Urothelium cell line (cell line): ENCODE measurements at regions not wholly inside any gene's neighbourhood (a gene's known extent, or its start where the extent isn't known, plus 50 kb on each side); places are given as distances from the start of the nearest gene placed in this dataset.
A peak's percentile ranks its signal among the peaks of the same experiment; 100 is the strongest.
"Not testable (repeated sequence)": the region's sequence is repeated elsewhere in the genome, so short reads cannot be mapped to it uniquely, and the experiment has no call there.

Experiments used
- DNase-seq: peaks from one replicate; pipeline ENCODE4 v3.0.0; 2011; ENCODE audit warnings: low spot score, mixed read lengths
- FAIRE-seq: peaks from 2 replicates; lab custom pipeline; 2011; peaks lifted over from hg19 to GRCh38; lab: Jason Lieb, UNC

DNA sequence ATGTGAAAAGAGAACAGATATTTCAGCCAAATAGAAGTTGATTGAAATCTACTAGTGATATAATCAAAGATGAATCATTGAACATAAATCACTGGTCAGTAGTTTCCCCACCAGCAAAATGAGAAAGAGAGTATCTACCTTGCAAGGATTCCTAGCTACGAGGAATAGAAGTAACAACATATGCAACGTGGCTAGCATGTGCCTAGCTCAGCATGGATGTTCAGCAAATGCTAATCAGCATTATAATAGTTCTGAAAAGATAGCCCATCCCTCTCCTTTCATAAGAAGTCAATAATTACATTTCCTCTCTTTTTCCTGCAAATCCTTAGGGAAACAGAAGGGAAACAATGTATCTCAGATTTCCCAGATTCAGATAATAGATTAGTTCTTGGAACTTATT is 417.2 kb downstream of the SATB2 start:
- FAIRE-seq (no peak), DNase-seq (no peak)

GRCh38 chr2:199033761-199034160 is 424.0 kb downstream of the SATB2 start:
- DNase-seq, FAIRE-seq: not testable (repeated sequence)

GRCh38 chr2:199025146-199025545 is 432.6 kb downstream of the SATB2 start:
- FAIRE-seq: no peak
- DNase-seq: no peak

GRCh38 chr2:199024224-199024623 is 433.5 kb downstream of the SATB2 start:
- no peak for FAIRE-seq

DNA sequence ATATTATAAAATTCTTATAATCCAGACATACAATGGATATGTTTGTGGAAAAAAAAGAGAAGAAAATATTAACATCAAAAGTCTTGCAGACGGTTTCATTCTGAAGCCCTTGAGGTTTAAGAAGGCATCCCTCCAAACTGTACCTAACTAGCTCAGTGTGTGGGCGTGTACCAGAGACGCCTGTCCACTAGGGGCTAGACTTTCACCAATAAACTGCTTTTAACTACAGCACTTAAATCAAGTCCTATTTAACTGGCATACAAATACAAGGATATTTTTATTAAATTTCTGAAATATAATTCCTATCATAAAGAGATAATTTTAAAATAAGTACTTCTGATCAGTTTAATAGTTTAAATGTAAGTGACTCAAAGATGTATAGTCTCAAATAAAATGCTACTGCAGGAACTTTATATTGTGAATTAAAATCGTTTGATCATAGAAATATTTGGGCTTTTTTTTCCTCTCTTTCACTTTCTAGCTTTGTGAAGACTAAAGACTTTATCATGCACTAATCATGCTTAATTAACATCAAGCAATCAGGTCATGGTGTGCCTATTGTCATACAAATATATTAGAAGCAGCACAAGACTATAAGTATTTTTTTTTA is 437.7 kb downstream of the SATB2 start:
- peak; percentile 21 for DNase-seq
- FAIRE-seq: no peak

More at GRCh38 chr2:199024224-199024623, 433.5 kb downstream of the SATB2 start:
- DNase-seq: no peak

DNA sequence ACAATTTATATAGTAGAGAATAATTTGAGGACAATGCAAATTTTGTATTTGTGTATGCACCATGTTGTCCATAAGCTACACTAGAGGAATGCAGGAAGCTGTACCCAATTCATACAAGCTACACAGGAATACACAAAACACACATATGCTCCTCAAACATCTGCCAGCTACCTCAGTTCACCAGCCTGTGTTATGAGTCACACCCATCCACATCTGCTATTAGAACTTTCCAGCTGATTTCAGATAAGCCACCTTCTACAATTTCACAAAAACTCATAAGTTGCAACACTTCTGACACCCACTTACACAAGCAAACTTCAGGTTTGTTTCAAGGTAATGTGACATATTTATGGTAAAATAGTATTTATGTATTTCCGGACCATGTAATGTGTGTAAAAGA is 438.9 kb downstream of the SATB2 start:
- DNase-seq (no peak), FAIRE-seq (no peak)

DNA sequence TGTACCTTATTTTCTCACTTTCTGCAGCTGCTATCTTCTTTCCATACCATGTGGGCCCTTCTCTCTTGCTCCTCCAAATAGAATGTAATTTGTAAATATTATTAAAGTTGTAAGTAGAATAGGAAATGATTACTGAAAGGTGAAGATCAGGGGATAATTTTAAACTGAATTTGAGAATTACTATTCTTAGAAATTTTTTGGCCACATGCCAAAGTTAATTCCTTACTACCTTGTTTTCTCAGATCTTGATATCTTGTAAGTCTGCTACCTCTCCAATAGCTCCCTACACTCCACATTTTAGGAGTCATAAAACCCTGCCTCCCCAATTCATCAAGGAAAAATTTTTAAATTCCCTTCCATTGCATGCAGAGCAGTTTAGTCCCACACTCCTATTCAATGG is 442.7 kb downstream of the SATB2 start:
- DNase-seq (no peak), FAIRE-seq (no peak)

DNA sequence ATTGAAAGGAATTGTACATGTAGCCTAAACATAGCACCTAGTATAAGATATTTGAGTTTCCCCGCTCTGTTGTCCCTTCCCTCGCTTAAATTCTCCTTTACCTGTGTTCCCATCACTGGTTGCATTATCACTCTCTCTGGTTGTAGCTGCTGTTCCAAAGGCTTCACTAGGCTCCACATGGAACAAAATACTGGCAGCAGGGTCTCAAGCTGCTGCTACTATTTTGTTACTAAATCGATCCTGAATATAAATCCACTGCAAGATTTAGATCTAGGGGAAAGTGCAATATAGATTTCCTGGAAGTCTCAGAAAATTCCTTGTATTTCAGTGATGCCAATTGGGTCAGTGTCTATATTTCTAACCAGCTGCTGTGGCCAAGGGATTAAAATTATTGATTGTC is 443.5 kb downstream of the SATB2 start:
- FAIRE-seq: no peak
- no peak for DNase-seq

- DNase-seq (no peak), FAIRE-seq (no peak)
Measured at GRCh38 chr2:199011908-199012307, 445.8 kb downstream of the SATB2 start.

GRCh38 chr2:198994678-198995077 is 463.1 kb downstream of the SATB2 start:
- no peak for FAIRE-seq
- DNase-seq: no peak

DNA sequence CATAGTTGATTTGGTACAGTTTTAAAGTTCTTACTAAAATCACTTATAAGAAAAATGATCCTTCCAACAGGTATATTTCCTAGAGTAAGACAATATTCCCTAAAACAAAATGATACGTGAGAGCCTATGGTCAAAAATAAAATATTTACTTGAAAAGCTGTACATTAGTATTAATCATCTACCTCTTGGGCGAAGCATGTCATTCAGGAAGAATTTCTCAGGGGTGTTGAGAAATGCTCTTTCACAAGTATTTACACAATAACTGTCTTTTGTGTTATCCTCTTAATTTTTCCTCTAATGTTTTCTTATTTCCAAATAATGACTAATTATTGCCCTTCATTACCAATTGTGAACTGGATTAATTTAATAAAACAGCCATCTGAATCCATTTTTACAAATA is 466.3 kb downstream of the SATB2 start:
- no peak for FAIRE-seq

GRCh38 chr2:198975779-198976178 is 482.0 kb downstream of the SATB2 start:
- no peak for FAIRE-seq
- no peak for DNase-seq

More for the DNA sequence above, 466.3 kb downstream of the SATB2 start:
- no peak for DNase-seq

GRCh38 chr2:198973785-198974184 is 484.0 kb downstream of the SATB2 start:
- DNase-seq: no peak
- no peak for FAIRE-seq

GRCh38 chr2:198973181-198973580 is 484.6 kb downstream of the SATB2 start:
- no peak for DNase-seq

GRCh38 chr2:198968545-198968944 is 489.2 kb downstream of the SATB2 start:
- FAIRE-seq (no peak), DNase-seq (no peak)

More at GRCh38 chr2:198973181-198973580, 484.6 kb downstream of the SATB2 start:
- no peak for FAIRE-seq

- no peak for DNase-seq
- FAIRE-seq: no peak
Measured at GRCh38 chr2:198966269-198966668, 491.5 kb downstream of the SATB2 start.

GRCh38 chr2:198961547-198961946 is 496.2 kb downstream of the SATB2 start:
- no peak for FAIRE-seq

GRCh38 chr2:198957181-198957580 is 500.6 kb downstream of the SATB2 start:
- DNase-seq (no peak), FAIRE-seq (no peak)

More at GRCh38 chr2:198961547-198961946, 496.2 kb downstream of the SATB2 start:
- DNase-seq: no peak

DNA sequence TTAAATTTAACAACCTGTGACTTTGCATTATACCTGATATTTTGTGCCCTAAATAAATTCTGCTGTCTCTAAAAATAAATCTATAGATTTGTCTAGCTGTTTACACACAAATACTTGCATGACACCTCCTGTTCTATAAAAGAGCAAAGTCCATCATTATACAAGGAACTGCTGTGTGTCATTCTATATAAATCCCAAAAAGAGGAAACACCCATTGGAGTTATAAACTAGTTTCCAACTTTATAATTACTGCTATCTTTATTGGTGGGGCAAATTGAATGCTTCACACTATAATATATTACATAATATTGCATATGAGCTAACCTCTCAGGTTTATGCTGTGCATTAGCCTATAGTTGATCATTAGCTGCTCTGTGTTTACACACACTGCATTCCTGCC is 504.4 kb downstream of the SATB2 start:
- DNase-seq (no peak), FAIRE-seq (no peak)

DNA sequence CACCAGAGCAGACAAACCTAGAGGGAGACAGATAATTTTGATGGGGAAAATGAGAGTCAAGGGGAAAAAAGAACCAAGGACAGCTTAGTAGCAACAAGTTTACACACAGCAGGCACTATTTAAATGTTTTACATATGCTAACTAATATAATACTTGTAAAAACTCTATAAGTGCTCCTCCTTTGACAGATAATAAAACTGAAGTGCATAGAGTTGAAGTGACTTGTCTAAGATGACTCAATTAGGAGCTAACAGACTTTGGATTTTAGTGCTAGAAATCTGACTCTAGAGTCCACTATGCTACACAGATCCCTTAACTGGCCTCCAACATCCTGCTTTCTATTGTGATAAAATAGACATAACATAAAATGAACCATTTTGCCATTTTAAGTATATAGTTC is 506.9 kb downstream of the SATB2 start:
- DNase-seq (no peak), FAIRE-seq (no peak)

GRCh38 chr2:198945496-198945895 is 512.2 kb downstream of the SATB2 start:
- no peak for DNase-seq
- no peak for FAIRE-seq

GRCh38 chr2:198930170-198930569 is 527.6 kb downstream of the SATB2 start:
- DNase-seq (no peak), FAIRE-seq (no peak)

- FAIRE-seq: no peak
- DNase-seq: no peak
Measured at GRCh38 chr2:198928026-198928425, 529.7 kb downstream of the SATB2 start.
